GM19372 (cell line): ENCODE measurements at regions not wholly inside any gene's neighbourhood (a gene's known extent, or its start where the extent isn't known, plus 50 kb on each side); places are given as distances from the start of the nearest gene placed in this dataset.
"Not testable (repeated sequence)": the region's sequence is repeated elsewhere in the genome, so short reads cannot be mapped to it uniquely, and the experiment has no call there.

ENCODE experiments used
- ATAC-seq: cut with Tn5 transposase; IDR thresholded peaks from one replicate; pipeline ENCODE4 v1.9.1; 2021; ENCODE audit warnings: mild to moderate bottlenecking, low read depth, moderate library complexity; ENCODE audit not compliant: unreplicated experiment

DNA sequence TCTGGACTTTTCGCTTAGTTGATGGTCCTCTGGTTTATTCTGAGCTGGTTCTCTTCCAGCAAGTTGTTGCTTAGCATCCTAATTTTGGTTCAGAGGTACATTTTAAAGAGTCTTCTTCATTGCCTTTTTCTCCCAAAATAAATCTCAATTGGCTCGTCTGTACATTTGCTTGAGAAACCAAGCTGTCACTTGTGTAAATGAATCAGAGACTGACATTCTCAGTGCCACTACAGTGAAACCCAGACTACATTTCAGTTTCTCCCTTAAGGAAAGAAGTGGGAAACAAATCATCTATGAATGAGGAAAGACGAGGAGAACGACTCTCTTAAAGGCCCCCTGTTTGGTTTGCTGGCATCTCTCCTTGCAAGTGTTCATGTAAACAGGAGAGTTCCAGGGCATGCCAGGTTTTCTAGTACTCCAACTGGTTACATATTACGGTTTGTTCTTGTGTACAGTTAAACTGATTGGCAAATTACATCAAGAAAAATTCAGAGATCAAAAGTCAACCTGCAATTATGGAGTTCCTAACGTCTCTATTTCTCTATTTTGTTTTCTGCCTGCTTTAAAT is 654.6 kb downstream of the SH2D4B start:
- no peak for ATAC-seq

DNA sequence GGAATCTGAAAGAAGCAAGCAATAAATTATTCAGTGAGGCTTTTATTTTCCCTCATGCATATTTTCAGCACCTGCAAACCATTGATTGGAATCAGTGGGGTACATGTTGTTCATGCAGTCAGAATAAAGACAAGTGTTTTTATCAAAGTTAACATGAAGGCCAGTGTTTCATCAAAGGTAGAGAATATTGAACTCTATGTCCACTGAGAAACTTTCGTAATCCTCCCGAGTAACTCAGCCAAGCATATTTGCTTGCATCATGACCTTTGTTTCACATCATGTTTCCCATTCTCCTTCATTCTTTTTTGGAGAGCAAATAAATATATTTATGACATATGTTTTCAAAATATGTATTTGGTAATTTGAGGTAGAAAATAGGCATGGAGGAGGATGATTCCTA is 663.1 kb downstream of the SH2D4B start:
- ATAC-seq, result no peak

DNA sequence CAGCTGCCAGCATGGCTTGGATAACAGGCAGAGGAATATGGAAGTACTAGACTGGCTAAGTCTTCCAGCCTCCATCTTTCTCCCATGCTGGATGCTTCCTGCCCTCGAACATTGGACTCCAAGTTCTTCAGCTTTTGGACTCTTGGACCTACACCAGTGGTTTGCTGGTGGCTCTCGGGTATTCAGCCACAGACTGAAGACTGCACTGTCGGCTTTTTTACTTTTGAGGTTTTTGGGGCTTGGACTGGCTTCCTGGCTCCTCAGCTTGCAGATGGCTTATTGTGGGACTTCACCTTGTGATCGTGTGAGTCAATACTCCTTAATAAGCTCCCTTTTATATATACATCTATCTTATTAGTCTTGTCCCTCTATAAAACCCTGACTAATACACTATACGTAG is 667.6 kb upstream of the NRG3 start:
- not testable (repeated sequence) for ATAC-seq

DNA sequence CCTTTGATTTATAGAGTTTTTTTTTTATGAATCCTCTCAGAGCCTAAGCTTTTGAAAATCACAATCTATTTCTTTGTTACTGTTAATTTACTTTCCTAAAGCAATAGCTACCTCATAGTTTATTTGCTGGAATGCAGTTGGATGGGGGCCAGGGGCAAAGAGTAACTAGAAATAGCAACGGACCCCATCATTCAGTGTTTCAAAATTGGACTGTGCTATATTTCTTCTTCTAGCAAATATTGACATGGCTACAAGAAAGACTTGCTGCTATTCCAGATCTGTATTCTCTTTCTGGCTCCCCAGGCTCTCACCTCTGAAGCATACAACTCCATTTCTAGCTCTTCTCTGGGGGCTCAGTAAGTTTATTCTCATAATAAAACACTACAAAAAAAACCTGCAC is 661.6 kb upstream of the NRG3 start:
- no peak for ATAC-seq

DNA sequence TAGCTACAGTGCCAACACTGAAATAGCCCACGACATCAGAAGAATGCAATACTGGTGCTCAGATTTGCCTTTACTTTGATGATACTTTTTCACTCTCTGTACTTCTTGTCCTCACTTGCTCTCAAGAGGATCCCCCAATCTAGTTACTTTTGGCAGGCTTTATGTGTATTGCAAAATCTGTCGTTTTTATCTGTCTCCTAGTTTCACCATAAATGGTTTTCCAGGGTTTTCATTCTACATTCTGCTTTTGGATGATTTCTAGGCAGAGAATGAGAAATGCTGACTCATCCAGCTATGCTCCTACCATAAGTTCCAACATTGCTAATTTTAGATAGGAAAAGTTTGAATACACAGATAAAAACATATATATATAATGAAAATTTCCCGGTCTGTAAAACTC is 659.5 kb upstream of the NRG3 start:
- no peak for ATAC-seq

DNA sequence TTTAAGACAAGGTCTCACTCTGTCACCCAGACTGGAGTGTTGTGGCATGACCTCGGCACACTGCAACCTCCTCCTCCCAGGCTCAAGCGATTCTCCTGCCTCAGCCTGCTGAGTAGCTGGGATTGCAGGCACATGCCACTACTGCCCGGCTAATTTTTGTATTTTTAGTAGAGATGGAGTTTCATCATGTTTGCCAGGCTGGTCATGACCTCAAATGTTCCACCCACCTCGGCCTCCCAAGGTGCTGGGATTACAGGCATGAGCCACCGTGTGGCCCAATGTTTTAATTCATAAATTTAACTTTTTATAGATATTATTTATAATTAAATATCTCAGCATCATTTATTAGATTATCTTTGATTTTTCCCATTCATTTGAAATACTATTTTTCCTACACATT is 658.0 kb upstream of the NRG3 start:
- no peak for ATAC-seq

DNA sequence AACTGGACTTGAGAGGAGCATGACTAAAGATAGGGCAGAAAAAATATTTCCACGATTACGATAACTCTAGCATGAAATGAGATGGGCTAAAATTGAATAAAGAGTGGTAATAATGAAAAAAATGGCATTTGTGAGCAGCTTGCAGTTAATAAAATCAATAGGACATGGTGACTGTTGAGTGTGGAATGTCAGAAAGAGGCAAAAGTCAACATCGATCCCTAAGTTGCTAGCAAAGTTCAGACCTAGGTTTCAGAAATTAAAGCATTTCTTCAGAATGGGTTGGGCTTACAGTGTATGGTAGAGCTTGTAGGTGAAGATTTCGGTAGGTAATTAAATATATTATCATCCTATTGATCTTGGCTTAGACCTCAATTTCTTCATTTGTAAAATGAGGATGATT is 656.7 kb upstream of the NRG3 start:
- ATAC-seq, result no peak

DNA sequence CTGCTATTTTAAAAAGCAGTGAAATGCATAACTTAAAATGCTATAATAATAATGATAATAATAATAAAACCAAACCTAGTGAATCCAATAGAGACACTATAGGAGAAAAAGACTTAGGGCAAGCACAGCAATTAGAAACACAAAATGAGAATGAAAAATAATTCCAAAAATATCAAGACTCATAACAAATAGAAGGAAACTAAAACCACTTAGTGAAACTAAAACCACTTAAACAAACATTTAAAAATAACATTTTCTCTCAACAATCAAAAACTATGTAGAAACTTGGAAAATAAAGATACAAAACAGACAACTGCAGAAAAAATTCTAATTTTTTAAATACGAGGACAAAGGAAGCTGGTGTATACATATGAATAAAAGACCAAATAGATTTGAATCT is 655.2 kb upstream of the NRG3 start:
- no peak for ATAC-seq

DNA sequence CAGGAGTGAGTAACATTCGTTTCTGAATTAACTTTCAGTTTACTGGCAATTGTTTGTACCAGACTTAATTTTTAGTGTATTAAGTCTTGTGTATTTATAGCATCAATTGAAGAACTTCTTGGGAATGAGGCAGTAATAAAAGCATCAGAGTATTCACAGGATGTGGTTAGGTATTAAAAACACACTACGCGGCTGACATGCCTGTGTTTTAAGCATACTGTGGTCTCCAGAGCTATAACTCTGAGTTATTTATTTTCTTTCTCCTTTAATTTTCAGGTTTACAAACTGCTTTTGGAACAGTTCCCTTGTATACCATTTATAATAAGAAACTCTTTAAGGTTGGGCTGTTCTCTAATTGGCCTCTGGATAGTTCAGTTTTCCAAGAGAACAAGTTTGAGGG is 626.1 kb upstream of the NRG3 start:
- ATAC-seq, result no peak

DNA sequence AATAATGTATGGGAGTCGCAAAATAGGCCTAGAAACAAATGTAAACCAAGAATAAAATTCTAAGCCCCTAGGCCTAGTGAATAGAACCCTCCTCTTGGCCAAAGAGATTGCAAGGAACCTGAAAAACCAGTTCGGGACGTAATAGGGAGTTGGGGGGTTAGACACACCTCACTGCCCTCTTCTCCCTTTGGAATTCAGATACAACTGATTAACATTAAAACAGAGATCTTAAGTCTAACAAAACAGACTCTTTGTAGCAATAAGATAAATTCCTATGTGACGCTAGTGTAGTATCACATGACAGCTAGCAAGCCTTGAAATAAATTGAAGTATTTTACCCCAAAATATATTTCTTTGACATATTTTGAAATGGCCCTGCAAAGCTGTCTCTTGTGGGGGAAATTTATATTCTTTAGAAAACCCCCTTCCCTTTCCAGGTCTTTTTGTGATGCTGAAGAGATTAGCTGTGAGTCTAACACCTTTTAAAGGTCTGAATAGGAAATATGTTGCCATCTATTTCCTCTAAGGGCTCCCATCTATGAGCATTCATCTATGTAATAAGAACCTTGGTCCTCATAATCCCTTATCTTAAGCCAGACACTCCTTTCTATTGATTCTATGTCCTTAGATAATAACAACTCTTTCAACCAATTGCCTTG is 623.4 kb upstream of the NRG3 start:
- ATAC-seq, result no peak

DNA sequence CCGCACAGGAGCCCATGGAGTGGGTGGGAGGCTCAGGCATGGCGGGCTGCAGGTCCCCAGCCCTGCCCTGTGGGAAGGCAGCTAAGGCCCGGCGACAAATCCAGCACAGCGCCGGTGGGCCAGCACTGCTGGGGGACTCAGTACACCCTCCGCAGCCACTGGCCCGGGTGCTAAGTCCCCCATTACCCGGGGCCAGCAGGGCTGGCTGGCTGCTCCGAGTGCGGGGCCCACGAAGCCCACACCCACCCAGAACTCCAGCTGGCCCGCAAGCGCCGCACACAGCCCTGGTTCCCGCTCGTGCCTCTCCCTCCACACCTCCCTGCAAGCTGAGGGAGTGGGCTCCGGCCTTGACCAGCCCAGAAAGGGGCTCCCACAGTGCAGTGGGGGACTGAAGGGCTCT is 610.0 kb upstream of the NRG3 start:
- ATAC-seq, result not testable (repeated sequence)

DNA sequence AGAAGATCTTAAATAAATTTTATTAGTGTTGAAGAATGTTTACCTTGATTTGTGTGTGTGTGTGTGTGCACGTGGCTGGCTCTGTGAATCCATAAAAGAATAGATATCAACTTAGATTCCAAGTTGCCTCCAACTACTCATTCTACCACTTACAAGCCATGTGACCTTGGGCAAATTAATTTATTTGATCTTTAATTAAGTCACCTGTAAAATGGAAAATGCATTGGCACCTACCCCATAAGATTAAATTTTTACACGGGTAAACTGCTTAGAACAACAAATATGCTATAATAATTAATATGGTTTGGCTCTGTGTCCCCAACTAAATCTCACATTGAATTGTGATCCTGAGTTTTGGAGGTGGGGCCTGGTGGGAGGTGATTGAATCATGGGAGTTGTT is 604.9 kb upstream of the NRG3 start:
- no peak for ATAC-seq

DNA sequence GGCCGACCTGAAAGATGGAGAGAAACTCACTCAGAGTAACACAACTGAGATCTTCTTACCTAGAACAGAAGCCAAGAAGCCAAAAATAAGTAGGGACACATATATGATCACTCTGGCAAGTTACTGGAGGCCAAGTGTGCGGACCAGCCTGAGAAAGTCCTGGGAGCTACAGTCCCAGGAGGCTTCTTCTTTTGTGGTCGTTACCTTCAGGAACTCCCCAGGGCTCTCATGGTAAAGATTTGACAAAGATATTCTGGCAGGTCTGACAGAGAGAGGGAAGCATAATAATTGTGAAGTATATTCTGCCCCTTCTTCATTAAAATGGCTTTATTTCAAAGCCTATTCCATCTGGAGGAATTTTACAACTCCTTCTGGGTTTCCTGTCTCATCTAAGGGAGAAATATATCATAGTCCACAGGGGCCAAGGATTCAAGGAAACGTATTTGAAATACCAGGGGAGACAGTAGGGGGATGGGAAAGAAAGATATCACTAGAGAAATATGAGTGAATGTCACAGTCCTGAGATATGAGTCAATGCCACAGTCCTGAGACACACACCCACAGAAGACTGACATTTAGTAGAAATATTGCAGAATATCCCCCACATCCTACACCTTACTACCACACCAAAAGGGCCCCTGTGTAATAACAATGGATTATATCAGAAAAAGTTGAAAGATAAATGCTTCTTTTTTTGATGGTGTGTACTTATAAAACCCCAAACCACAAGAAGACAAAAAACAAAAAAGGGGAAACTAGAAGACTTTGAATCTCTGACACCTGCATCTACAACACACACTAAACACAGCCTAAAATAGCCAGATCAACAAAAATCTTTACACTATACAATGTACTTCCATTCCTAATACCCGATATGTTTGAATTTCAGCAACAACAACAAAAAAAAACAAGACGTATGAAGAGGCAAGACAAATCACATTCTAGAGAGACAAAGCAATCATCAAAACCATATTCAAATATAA is 594.2 kb upstream of the NRG3 start:
- ATAC-seq, result no peak

DNA sequence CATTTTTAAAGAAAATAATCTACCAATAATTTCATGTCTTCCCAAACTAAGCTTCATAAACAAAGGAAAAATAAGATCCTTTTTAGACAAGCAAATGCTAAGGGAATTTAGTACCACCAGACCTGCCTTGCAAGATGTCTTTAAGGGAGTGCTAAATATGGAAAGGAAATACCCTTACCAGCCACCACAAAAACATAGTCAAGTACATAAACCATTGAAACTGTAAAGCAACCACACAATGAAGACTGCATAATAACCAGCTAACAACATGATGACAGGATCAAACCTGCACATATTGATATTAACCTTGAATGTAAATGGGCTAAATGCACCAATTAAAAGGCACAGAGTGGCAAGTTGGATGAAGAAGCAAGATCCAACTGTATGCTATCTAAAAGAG is 586.5 kb upstream of the NRG3 start:
- ATAC-seq, result no peak

DNA sequence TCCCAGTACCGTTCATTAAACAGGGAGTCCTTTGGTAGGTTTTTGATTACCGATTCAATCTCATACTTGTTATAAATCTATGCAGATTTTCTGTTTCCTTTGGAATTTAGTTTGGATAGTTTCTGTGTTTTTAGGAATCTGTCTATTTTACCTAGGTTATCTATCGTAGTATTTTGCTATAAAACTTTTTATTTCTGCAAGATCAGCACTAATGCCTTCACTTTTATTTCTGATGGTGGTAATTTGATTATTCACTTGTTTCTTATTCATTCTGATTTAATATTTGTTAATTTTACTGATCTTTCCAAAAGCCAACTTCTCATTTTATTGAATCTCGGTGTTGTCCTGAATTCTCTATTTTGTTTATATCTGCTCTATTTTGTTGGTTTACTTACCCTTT is 577.7 kb upstream of the NRG3 start:
- no peak for ATAC-seq

DNA sequence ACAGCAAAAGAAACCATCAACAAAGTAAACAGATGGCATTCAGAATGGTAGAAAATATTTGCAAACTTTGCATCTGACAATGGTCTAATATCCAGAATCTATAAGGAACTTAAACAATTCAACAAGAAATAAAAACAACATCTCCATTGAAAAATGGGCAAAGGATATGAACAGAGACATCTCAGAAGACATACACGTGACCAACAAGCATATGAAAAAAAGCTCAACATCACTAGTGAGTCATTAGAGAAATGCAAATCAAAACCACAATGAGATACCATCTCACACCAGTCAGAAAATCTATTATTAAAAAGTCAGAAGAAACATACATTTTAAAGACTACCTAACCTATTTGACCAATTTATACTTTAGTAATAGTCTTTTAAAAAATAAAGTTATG is 571.3 kb upstream of the NRG3 start:
- no peak for ATAC-seq

DNA sequence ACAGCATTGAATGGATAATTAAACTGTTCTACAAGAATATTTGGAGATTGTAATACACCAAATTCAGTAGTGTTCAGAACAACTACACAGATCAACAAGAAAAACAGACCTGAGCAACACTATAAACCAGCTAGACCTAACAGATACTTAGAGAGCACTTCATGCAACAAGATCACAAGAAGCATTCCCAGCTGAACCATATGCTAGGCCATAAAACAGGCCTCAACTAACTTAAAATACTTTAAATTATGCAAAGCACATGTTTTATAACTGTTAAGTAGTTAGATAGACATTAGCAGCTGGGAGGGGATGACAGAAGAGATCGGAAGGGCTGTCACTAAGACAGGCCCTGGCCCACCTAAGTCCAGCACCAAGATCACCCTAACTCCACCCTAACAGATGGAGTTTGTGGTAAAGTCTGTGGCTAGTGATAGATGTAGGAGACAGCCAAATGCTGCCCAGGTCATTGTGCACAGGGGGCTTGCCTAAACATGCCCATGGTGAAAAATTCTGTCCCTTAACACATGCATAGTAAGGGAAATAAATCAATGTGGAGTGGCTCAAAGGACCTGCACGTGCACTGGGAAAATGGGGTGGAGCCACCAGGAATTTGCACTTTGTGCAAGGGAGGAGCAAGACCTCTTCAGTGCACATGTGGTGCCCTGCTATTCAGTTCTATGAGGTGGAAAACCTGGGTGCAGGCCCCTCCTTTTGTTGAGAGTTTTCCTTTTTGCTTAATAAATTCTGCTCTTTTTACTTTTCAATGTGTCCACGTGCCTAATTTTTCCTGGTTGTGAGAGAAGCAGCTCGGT is 567.8 kb upstream of the NRG3 start:
- ATAC-seq, result no peak

DNA sequence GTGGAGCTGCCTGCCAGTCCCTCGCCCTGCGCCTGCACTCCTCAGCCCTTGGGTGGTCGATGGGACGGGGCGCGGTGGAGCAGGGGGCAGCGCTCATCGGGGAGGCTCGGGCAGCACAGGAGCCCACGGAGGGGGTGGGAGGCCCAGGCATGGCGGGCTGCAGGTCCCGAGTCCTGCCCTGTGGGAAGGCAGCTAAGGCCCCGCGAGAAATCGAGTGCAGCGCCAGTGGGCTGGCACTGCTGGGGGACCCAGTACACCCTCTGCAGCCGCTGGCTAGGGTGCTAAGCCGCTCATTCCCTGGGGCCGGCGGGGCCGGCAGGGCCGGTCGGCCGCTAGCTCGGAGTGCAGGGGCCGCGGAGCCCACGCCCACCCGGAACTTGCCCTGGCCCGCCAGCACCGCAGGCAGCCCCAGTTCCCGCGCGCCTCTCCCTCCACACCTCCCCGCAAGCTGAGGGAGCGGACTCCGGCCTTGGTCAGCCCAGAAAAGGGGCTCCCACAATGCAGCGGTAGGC is 565.9 kb upstream of the NRG3 start:
- ATAC-seq, result no peak

DNA sequence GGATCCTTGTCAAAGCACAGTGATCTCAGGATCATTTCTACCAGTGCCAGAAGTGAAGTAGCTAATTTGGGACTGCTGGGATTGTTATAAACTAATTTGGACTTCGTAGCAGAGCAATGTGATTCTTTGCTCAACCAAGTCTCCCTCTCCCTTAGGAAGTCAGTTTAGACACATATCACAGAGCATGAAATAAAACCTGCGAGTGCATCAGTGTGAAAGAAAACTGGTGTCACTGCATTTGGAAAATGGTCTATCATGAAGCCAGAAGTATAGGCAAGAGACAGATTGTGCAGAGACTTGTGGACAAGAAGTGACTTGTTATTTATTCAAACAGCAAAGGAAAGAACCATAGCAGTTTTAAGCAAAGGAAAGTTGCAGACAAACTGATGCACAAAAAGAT is 560.5 kb upstream of the NRG3 start:
- no peak for ATAC-seq

DNA sequence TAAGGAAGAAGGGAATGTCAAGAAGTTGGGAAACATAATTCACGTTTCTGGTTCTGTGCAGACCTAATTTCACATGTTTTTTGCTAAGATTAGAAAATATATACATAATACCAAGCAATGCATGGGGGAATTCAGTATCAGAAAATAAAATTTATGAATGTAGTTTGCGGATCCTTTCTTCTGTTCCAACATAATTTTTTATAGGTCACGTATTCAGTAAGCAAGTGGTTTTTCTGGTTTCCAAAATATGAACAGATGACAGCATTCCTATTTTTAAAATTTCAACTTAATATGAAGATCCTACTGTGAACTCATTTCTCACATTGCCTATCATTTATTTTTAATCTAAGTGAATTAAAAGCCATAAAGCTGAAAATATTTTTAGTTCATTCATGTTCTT is 560.0 kb upstream of the NRG3 start:
- ATAC-seq, result no peak

DNA sequence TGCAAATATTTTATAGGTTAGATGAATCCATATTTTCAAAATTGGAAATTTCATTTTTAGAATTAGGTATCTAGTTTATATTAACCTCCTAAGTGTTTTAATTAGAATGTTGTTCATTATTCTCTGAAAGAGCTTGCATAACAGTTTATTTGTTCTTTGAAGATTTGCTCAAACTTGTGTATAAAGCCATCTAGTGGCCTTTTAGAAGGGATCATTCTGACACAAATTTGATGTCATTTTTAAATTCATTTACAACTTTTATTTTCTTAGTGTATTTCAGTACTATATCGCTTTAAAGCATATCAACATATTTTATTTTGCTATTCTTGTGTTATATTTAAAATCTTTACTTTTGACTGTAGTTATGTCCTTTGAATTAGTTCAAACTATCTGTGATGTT is 527.0 kb upstream of the NRG3 start:
- no peak for ATAC-seq
